ENCODE measurements at regions not wholly inside any gene's neighbourhood (a gene's known extent, or its start where the extent isn't known, plus 50 kb on each side); places are given as distances from the start of the nearest gene placed in this dataset.

GRCh38 chr1:170789063-170789462 is 125.1 kb downstream of the PRRX1 start:
- H4K20me1 ChIP-seq (ENCODE audit: insufficient read depth, low read length), result no peaks in the 10 kb centered on the region
- H3K79me2 ChIP-seq (ENCODE audit: insufficient read depth, low read length), result no peaks in the 10 kb centered on the region
- DNase-seq (ENCODE audit: low read depth) (no peak), FAIRE-seq (no peak)
- Mint-ChIP-seq H3K4me1 (ENCODE audit: low read depth, unreplicated experiment) (no peaks in the 10 kb centered on the region), H3K27ac (ENCODE audit: unreplicated experiment) (no peak overlapping the region), H3K27me3 (ENCODE audit: low read depth, unreplicated experiment) (no peaks in the 10 kb centered on the region), H3K36me3 (ENCODE audit: low read depth, unreplicated experiment) (no peaks in the 10 kb centered on the region), H3K4me3 (ENCODE audit: unreplicated experiment) (no peak overlapping the region), H3K9me3 (ENCODE audit: unreplicated experiment) (no peaks in the 10 kb centered on the region)
- H3K27ac ChIP-seq (ENCODE audit: low read depth, low read length), result no peak overlapping the region
- H3K4me1 ChIP-seq (ENCODE audit: insufficient read depth, low read length), result no peaks in the 10 kb centered on the region
- H3K36me3 ChIP-seq (ENCODE audit: insufficient read depth, low read length), result no peaks in the 10 kb centered on the region
- H3K4me3 ChIP-seq (ENCODE audit: insufficient read depth, low read depth, low read length), result no peak overlapping the region
- H3K27me3 ChIP-seq (ENCODE audit: insufficient read depth, low read length), result no peaks in the 10 kb centered on the region
- H2AFZ ChIP-seq (ENCODE audit: low read depth, low read length), result no peak overlapping the region
- no peaks in the 10 kb centered on the region for H3K9me3 ChIP-seq (ENCODE audit: insufficient read depth, low read depth, low read length)
- no peak overlapping the region for H3K9ac ChIP-seq (ENCODE audit: low read length)
- TF ChIP-seq, protein P1, sequence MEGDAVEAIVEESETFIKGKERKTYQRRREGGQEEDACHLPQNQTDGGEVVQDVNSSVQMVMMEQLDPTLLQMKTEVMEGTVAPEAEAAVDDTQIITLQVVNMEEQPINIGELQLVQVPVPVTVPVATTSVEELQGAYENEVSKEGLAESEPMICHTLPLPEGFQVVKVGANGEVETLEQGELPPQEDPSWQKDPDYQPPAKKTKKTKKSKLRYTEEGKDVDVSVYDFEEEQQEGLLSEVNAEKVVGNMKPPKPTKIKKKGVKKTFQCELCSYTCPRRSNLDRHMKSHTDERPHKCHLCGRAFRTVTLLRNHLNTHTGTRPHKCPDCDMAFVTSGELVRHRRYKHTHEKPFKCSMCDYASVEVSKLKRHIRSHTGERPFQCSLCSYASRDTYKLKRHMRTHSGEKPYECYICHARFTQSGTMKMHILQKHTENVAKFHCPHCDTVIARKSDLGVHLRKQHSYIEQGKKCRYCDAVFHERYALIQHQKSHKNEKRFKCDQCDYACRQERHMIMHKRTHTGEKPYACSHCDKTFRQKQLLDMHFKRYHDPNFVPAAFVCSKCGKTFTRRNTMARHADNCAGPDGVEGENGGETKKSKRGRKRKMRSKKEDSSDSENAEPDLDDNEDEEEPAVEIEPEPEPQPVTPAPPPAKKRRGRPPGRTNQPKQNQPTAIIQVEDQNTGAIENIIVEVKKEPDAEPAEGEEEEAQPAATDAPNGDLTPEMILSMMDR (IDR thresholded peaks at IDR 0.05; ENCODE audit: insufficient read depth, low read depth, low read length), result no peak
- TF ChIP-seq EZH2 (IDR thresholded peaks at IDR 0.05; ENCODE audit: insufficient read depth, low read length), result no peak
- H3K4me2 ChIP-seq (ENCODE audit: low read length), result no peak overlapping the region

GRCh38 chr1:170790175-170790574 is 126.2 kb downstream of the PRRX1 start:
- Mint-ChIP-seq H3K27ac (ENCODE audit: unreplicated experiment) (no peak overlapping the region), H3K4me1 (ENCODE audit: low read depth, unreplicated experiment) (no peaks in the 10 kb centered on the region)
- FAIRE-seq, result no peak

DNA sequence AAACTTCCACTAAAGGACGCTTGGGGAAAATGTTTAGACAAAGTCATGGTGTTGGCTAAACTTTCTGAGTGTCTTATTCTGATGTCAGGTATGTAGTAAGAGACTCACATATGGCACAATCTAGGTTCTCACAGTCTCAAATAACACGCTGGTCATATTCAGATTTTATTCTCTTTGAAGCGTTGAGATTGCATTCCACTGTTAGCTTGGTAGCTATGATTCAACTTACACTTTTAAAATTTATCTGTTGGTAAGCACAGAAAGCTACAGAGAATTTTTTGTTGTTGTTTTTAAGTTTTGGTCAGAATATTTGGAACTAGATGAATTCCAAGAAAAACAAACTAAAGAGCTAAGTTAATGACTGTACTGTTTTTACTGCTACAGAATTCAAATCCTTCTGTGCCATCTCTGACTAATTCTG is 126.7 kb downstream of the PRRX1 start:
- H3K79me2 ChIP-seq (ENCODE audit: insufficient read depth, low read length), result no peaks in the 10 kb centered on the region
- no peak overlapping the region for H2AFZ ChIP-seq (ENCODE audit: low read depth, low read length)
- H3K9ac ChIP-seq (ENCODE audit: low read length), result no peak overlapping the region
- no peaks in the 10 kb centered on the region for H4K20me1 ChIP-seq (ENCODE audit: insufficient read depth, low read length)
- TF ChIP-seq, protein P1 (IDR thresholded peaks at IDR 0.05; ENCODE audit: insufficient read depth, low read depth, low read length), result no peak
- no peak for TF ChIP-seq EZH2 (IDR thresholded peaks at IDR 0.05; ENCODE audit: insufficient read depth, low read length)
- H3K4me3 ChIP-seq (ENCODE audit: insufficient read depth, low read depth, low read length), result no peak overlapping the region
- H3K9me3 ChIP-seq (ENCODE audit: insufficient read depth, low read depth, low read length), result no peaks in the 10 kb centered on the region
- Mint-ChIP-seq H3K9me3 (ENCODE audit: unreplicated experiment) (no peaks in the 10 kb centered on the region), H3K27ac (ENCODE audit: unreplicated experiment) (no peak overlapping the region), H3K4me1 (ENCODE audit: low read depth, unreplicated experiment) (no peaks in the 10 kb centered on the region), H3K4me3 (ENCODE audit: unreplicated experiment) (no peak overlapping the region), H3K27me3 (ENCODE audit: low read depth, unreplicated experiment) (no peaks in the 10 kb centered on the region), H3K36me3 (ENCODE audit: low read depth, unreplicated experiment) (no peaks in the 10 kb centered on the region)
- no peak overlapping the region for H3K27ac ChIP-seq (ENCODE audit: low read depth, low read length)
- no peaks in the 10 kb centered on the region for H3K4me1 ChIP-seq (ENCODE audit: insufficient read depth, low read length)
- H3K4me2 ChIP-seq (ENCODE audit: low read length), result no peak overlapping the region
- no peaks in the 10 kb centered on the region for H3K27me3 ChIP-seq (ENCODE audit: insufficient read depth, low read length)
- H3K36me3 ChIP-seq (ENCODE audit: insufficient read depth, low read length), result no peaks in the 10 kb centered on the region
- DNase-seq (ENCODE audit: low read depth), result peak; percentile 53
- no peak for FAIRE-seq

More at GRCh38 chr1:170790175-170790574, 126.2 kb downstream of the PRRX1 start:
- DNase-seq (ENCODE audit: low read depth), result no peak
- H4K20me1 ChIP-seq (ENCODE audit: insufficient read depth, low read length), result no peaks in the 10 kb centered on the region
- H3K27ac ChIP-seq (ENCODE audit: low read depth, low read length), result no peak overlapping the region
- no peaks in the 10 kb centered on the region for H3K36me3 ChIP-seq (ENCODE audit: insufficient read depth, low read length)
- H3K79me2 ChIP-seq (ENCODE audit: insufficient read depth, low read length), result no peaks in the 10 kb centered on the region
- H3K27me3 ChIP-seq (ENCODE audit: insufficient read depth, low read length), result no peaks in the 10 kb centered on the region
- no peaks in the 10 kb centered on the region for H3K4me1 ChIP-seq (ENCODE audit: insufficient read depth, low read length)
- no peaks in the 10 kb centered on the region for H3K9me3 Mint-ChIP-seq (ENCODE audit: unreplicated experiment)
- H3K9ac ChIP-seq (ENCODE audit: low read length), result no peak overlapping the region
- TF ChIP-seq, protein P1 (IDR thresholded peaks at IDR 0.05; ENCODE audit: insufficient read depth, low read depth, low read length), result no peak
- no peak for TF ChIP-seq EZH2 (IDR thresholded peaks at IDR 0.05; ENCODE audit: insufficient read depth, low read length)
- no peak overlapping the region for H3K4me2 ChIP-seq (ENCODE audit: low read length)
- H3K9me3 ChIP-seq (ENCODE audit: insufficient read depth, low read depth, low read length), result no peaks in the 10 kb centered on the region
- no peaks in the 10 kb centered on the region for H3K36me3 Mint-ChIP-seq (ENCODE audit: low read depth, unreplicated experiment)
- H2AFZ ChIP-seq (ENCODE audit: low read depth, low read length), result no peak overlapping the region
- no peak overlapping the region for H3K4me3 ChIP-seq (ENCODE audit: insufficient read depth, low read depth, low read length)
- no peak overlapping the region for H3K4me3 Mint-ChIP-seq (ENCODE audit: unreplicated experiment)
- no peaks in the 10 kb centered on the region for H3K27me3 Mint-ChIP-seq (ENCODE audit: low read depth, unreplicated experiment)

Data from astrocyte (in vitro differentiated cells and primary cell).